Vagina (tissue), 2 donors: ENCODE measurements at regions not wholly inside any gene's neighbourhood (a gene's known extent, or its start where the extent isn't known, plus 50 kb on each side); places are given as distances from the start of the nearest gene placed in this dataset.

Experiments used
- DNase-seq, 2 donors: peaks; one replicate each; pipeline ENCODE4 v3.0.0-alpha.2; 2017; ENCODE audit errors: extremely low spot score in 2 of 2
- H3K27ac ChIP-seq: fragments of 200-600 bp; sonication (generic); one replicate; pipeline ENCODE4 v1.5.1; 2019
- H3K27me3 ChIP-seq: fragments of 200-600 bp; sonication (generic); one replicate; pipeline ENCODE4 v1.5.1; 2019
- H3K36me3 ChIP-seq, 2 donors: fragments of 200-600 bp; sonication (generic); one replicate each; pipeline ENCODE4 v1.5.1; 2017 to 2019
- H3K4me1 ChIP-seq: fragments of 200-600 bp; sonication (generic); one replicate; pipeline ENCODE4 v1.5.1; 2019
- H3K4me3 ChIP-seq, 2 donors: fragments of 200-600 bp; sonication (generic); 1 replicate in 1 of 2; 2 replicates in 1 of 2; pipeline ENCODE4 v1.5.1; 2016 to 2019
- H3K9me3 ChIP-seq: fragments of 200-600 bp; sonication (generic); one replicate; pipeline ENCODE4 v1.5.1; 2019
- CTCF ChIP-seq, 3 experiments: fragments of 450-650 bp in 2 of 3; fragments of 200-600 bp in 1 of 3; sonication (generic) in 1 of 3; IDR thresholded peaks; one replicate each; pipeline ENCODE4 v1.5.1; 2017 to 2019; ENCODE audit warnings: antibody characterized with exemption in 3 of 3, mild to moderate bottlenecking in 2 of 3, moderate library complexity in 2 of 3
- POLR2A ChIP-seq, 2 donors: fragments of 450-650 bp; IDR thresholded peaks; one replicate each; pipeline ENCODE4 v1.6.1; 2017; ENCODE audit warnings: antibody characterized with exemption in 2 of 2, mild to moderate bottlenecking in 2 of 2, moderate library complexity in 2 of 2
- POLR2AphosphoS5 ChIP-seq, 2 donors: sonication (generic); formaldehyde crosslinking; IDR thresholded peaks; one replicate each; pipeline ENCODE4 v1.9.0; 2017; ENCODE audit warnings: antibody characterized with exemption in 2 of 2, mild to moderate bottlenecking in 2 of 2, low read depth in 1 of 2; ENCODE audit not compliant: insufficient read depth in 1 of 2
- intact Hi-C: fragments of 100-400 bp; cut with DNase I; formaldehyde crosslinking; loops from one replicate; pipeline ENCODE4 v1.15.1; 2023

DNA sequence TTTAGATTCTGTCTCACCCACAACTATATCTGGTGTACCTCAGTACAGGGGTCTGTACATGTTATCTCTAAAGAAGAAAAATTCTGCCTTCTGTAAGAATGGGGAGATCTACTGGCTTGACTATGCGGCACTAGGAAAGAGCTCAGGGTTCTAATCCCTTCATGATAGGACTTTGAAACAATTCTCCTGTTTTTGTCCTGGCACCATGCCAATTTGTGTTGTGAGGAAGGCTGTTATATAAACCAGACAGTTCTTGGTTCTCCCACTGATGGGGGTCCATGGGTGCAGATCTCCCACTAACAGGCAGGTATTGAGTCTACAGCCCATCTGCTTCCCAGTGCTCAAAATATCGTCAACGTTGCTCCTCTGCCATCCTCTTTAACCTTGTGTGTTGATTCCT, 883.7 kb downstream of the GALC start:
- intact Hi-C loops = no loop called here
- H3K4me3 ChIP-seq = no peak overlapping the region
- no peaks in the 10 kb centered on the region for H3K27me3 ChIP-seq
- no peak overlapping the region for H3K27ac ChIP-seq
- no peaks in the 10 kb centered on the region for H3K9me3 ChIP-seq
- no peaks in the 10 kb centered on the region for H3K36me3 ChIP-seq
- no peak for TF ChIP-seq POLR2A (IDR thresholded peaks at IDR 0.05)
- no peak for TF ChIP-seq POLR2AphosphoS5 (IDR thresholded peaks at IDR 0.05; ENCODE audit: insufficient read depth in 1 of 2, low read depth in 1 of 2)
- no peak for TF ChIP-seq CTCF (IDR thresholded peaks at IDR 0.05)
- no peak for DNase-seq
- no peaks in the 10 kb centered on the region for H3K4me1 ChIP-seq

- intact Hi-C loops = no loop called here
- Histone ChIP-seq H3K4me1 (no peaks in the 10 kb centered on the region), H3K9me3 (no peaks in the 10 kb centered on the region), H3K27me3 (no peaks in the 10 kb centered on the region), H3K27ac (no peak overlapping the region), H3K36me3 (no peaks in the 10 kb centered on the region), H3K4me3 (no peak overlapping the region)
- DNase-seq = no peak
- TF ChIP-seq POLR2AphosphoS5 (IDR thresholded peaks at IDR 0.05; ENCODE audit: insufficient read depth in 1 of 2, low read depth in 1 of 2) (no peak), POLR2A (IDR thresholded peaks at IDR 0.05) (no peak), CTCF (IDR thresholded peaks at IDR 0.05) (no peak)
These were observed 884.3 kb downstream of the GALC start for GRCh38 chr14:87108726-87109125.

DNA sequence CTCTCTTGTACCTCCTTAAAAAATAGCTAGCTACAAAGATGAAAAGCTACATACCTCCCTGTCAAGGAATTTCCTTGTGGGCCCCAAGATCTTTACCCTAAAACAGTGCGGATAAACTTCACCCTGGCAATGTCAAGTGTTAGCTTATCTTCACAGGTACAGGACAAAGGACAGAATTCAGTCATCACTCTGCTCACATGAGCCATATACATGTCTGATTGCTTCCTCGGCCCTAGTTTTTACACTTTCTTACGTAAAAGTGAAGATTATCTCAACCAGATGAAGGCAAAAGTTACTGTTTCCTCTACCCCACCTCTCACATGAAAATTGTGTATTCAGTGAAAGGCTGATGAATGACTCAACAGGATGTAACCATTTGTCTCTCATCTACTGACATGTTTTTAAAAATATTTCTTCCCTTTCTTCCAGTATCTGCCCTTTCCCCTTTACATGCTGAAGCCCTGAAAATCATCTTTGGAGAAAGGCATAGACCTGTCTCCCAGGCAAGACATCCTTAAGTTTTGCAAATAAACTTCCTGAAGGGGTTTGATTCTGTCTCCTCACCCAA, 890.1 kb downstream of the GALC start:
- Histone ChIP-seq H3K4me1 (no peaks in the 10 kb centered on the region), H3K4me3 (no peak overlapping the region), H3K36me3 (no peaks in the 10 kb centered on the region), H3K9me3 (no peaks in the 10 kb centered on the region), H3K27me3 (no peaks in the 10 kb centered on the region), H3K27ac (no peak overlapping the region)
- DNase-seq = no peak
- TF ChIP-seq POLR2A (IDR thresholded peaks at IDR 0.05) (no peak), POLR2AphosphoS5 (IDR thresholded peaks at IDR 0.05; ENCODE audit: insufficient read depth in 1 of 2, low read depth in 1 of 2) (no peak), CTCF (IDR thresholded peaks at IDR 0.05) (no peak)
- intact Hi-C loops = no loop called here

GRCh38 chr14:87097015-87097414, 896.0 kb downstream of the GALC start:
- Histone ChIP-seq H3K27ac (no peak overlapping the region), H3K4me1 (no peaks in the 10 kb centered on the region), H3K27me3 (no peaks in the 10 kb centered on the region), H3K36me3 (no peaks in the 10 kb centered on the region), H3K9me3 (no peaks in the 10 kb centered on the region), H3K4me3 (no peak overlapping the region)
- TF ChIP-seq POLR2AphosphoS5 (IDR thresholded peaks at IDR 0.05; ENCODE audit: insufficient read depth in 1 of 2, low read depth in 1 of 2) (no peak), POLR2A (IDR thresholded peaks at IDR 0.05) (no peak), CTCF (IDR thresholded peaks at IDR 0.05) (no peak)
- no peak for DNase-seq
- intact Hi-C loops = no loop called here

- no peaks in the 10 kb centered on the region for H3K27me3 ChIP-seq
- no peak overlapping the region for H3K27ac ChIP-seq
- H3K4me3 ChIP-seq = no peak overlapping the region
- DNase-seq = no peak
- no peaks in the 10 kb centered on the region for H3K36me3 ChIP-seq
- intact Hi-C loops = no loop called here
- TF ChIP-seq POLR2A (IDR thresholded peaks at IDR 0.05) (no peak), POLR2AphosphoS5 (IDR thresholded peaks at IDR 0.05; ENCODE audit: insufficient read depth in 1 of 2, low read depth in 1 of 2) (no peak), CTCF (IDR thresholded peaks at IDR 0.05) (no peak)
- H3K9me3 ChIP-seq = no peaks in the 10 kb centered on the region
- no peaks in the 10 kb centered on the region for H3K4me1 ChIP-seq
These were observed 898.1 kb downstream of the GALC start for GRCh38 chr14:87094913-87095312.
